OCI-LY3 (cell line): ENCODE measurements at regions not wholly inside any gene's neighbourhood (a gene's known extent, or its start where the extent isn't known, plus 50 kb on each side); places are given as distances from the start of the nearest gene placed in this dataset.

Source experiments
- EZH2phosphoT487 ChIP-seq: fragments of 200-600 bp; shearing (Covaris generic); IDR thresholded peaks from 2 replicates; pipeline ENCODE4 v1.6.1; 2018; ENCODE audit warnings: antibody characterized with exemption, mixed run types, low read depth
- TF ChIP-seq, protein P1 (sequence below): fragments of 200-600, 300-600 bp; sonication (generic); IDR thresholded peaks from 2 replicates; pipeline ENCODE4 v1.5.1; 2014; ENCODE audit warnings: antibody characterized with exemption, low read length, low read depth

DNA sequence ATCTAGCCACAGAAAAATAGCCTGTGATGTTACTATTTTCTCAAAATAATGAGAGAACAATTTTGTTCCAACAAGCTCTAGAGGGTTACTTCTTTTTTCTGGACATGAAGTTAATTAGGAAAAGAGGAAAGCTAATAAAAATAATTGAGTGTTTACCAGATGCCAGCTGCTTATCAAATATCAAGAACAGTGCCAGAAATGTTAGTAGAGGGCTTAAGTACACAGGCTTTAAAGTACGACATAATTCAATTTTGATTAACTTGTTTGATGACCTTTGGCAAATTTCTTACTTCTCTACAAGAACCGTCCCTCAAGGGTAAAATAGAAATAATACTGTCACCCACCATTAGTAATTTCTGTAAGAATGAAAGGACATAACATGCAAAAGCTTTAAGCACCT lies 977.0 kb downstream of the FSTL5 start:
- TF ChIP-seq, protein P1, sequence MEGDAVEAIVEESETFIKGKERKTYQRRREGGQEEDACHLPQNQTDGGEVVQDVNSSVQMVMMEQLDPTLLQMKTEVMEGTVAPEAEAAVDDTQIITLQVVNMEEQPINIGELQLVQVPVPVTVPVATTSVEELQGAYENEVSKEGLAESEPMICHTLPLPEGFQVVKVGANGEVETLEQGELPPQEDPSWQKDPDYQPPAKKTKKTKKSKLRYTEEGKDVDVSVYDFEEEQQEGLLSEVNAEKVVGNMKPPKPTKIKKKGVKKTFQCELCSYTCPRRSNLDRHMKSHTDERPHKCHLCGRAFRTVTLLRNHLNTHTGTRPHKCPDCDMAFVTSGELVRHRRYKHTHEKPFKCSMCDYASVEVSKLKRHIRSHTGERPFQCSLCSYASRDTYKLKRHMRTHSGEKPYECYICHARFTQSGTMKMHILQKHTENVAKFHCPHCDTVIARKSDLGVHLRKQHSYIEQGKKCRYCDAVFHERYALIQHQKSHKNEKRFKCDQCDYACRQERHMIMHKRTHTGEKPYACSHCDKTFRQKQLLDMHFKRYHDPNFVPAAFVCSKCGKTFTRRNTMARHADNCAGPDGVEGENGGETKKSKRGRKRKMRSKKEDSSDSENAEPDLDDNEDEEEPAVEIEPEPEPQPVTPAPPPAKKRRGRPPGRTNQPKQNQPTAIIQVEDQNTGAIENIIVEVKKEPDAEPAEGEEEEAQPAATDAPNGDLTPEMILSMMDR = no peak
- TF ChIP-seq EZH2phosphoT487 = no peak
